GM19455 (cell line): ENCODE measurements at regions not wholly inside any gene's neighbourhood (a gene's known extent, or its start where the extent isn't known, plus 50 kb on each side); places are given as distances from the start of the nearest gene placed in this dataset.

ENCODE experiments used
- ATAC-seq: cut with Tn5 transposase; IDR thresholded peaks from one replicate; pipeline ENCODE4 v1.9.1; 2021; ENCODE audit not compliant: unreplicated experiment

DNA sequence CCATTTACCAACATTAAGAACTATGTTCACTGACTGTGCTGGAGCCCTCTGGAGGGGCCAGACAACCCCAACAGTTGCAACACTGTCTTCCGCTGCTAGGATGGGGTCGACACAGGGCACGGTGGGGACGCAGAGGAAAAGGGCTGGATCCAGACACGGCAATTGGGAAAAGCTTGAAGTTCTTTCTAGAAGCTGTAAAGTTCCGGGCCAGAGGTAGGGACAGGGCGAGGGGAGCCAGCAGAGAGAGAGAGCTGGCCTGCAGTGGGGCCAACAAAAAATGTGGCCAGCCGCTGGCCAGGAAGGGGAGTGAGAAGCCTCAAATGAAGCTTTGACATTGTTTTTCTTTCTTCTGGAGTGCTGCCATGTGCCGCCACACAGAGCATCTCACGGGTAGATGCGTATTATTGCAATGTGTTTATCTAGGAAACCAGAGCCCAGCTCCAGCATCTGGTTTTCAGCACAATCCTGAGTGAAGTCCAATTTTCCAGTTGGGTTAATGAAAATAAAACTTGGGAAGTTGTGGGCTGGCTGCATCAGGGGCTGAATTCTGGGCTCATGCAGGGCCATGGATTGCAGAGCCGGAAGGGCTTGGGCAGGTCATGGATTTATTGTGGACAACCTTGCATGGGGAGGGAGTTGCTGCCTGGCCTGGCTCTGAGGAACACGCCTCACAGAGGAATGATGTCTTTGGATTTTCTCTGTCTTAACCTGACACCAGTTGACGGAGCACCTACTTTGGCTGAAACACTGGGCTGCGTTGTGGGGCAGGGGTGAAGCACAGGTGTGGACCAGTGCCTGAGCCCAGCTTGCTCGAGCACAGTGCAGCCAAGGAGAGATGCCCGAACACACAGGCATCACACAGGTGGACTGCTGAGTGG, 67.6 kb upstream of the AMPD3 start:
- ATAC-seq: no peak

DNA sequence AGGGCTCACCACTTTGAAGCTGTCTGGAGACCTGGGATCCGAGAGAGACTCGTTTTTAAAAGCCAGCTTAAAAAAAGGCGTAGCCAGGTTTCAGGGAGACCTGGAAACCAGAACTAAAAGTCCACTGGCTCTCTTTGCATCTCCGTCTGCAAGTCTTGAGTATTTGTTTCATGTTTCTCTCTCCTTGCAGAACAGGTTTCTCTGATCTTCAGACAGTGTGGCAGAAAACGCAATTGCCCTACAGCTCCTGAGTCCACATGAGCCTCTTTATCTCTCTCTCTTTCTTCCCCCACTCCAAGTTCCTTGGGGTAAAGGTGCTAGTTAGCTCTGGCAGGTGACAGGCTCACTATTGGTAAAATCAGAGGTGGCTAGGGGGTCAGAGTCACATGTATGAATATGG, 67.0 kb upstream of the AMPD3 start:
- no peak for ATAC-seq

DNA sequence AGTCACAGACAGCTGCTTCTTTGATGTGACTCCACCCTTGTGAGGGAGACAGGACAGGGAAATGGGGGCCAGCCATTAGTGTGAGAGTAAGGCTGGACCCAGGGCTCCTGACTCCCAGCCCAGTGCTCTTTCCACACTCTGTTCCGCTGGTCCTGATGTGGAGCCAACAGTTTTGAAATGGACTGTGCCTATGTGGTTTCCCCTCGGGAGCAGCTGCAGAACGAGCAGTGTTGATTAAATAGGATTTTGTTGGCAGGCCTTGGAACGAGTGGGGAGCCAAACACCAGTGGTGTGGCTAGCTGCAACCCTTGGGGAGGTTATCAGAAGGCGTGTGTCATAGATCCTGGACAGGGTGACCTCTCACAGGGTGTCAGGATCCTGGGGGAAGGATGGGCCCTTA, 66.5 kb upstream of the AMPD3 start:
- ATAC-seq: no peak

DNA sequence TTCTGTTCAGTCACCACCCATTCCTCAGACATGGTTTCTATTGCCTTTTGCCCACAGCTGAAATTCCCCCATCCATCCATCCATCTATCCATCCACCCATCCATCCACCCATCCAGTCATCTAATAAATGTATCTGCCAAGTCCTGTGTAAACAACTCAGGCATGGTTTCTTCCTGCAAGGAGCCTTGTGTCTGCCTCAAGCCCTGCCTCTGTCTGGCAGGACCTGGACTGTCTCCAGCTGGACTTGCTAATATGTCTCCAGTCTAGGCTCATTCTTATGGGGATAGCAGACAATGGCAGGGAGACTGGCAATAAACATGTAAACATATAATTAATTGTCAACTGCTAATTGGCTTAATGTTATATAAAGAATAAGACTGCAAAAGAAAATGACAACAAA, 64.7 kb upstream of the AMPD3 start:
- no peak for ATAC-seq

DNA sequence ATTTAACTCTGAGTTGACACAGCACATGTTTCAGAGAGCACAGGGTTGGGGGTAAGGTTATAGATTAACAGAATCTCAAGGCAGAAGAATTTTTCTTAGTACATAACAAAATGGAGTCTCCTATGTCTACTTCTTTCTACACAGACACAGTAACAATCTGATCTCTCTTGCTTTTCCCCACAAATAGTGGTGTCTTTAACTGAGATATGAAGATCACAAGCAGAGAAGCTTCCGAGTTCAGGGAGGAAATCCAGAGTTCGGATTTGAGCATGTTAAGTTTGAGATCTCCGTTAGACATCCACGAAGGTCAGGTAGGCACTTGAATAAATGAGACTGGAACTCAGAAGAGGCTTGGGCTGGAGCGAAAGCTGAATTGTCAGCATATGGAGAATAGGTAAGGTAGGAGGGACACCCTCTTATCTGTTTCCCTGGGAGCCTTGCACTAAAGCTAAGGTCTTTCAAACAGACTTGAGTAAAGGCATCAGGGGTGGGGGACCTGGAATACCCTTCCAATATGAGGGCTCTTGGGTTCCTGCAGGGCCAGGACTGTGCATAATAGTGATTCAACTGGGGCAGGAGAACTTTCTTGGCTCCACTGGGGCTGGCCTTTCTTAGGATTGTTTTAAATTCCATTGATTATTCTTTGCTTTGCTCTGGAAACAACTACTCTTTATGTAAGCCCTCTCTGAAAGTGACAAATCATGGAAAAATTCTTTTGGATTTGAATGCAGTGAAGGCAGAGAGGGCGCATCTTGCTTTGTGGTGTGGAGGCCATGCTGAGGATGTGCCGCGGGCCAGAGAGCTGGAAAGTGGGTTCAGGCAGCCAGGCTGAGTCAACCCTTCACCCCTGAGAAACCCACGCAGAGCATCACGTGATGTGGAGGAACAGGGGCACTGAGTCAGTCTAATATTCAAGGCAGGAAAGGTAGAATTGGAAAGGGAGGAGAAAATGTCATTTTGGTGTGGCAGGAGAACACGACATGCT, 62.7 kb upstream of the AMPD3 start:
- ATAC-seq: no peak

DNA sequence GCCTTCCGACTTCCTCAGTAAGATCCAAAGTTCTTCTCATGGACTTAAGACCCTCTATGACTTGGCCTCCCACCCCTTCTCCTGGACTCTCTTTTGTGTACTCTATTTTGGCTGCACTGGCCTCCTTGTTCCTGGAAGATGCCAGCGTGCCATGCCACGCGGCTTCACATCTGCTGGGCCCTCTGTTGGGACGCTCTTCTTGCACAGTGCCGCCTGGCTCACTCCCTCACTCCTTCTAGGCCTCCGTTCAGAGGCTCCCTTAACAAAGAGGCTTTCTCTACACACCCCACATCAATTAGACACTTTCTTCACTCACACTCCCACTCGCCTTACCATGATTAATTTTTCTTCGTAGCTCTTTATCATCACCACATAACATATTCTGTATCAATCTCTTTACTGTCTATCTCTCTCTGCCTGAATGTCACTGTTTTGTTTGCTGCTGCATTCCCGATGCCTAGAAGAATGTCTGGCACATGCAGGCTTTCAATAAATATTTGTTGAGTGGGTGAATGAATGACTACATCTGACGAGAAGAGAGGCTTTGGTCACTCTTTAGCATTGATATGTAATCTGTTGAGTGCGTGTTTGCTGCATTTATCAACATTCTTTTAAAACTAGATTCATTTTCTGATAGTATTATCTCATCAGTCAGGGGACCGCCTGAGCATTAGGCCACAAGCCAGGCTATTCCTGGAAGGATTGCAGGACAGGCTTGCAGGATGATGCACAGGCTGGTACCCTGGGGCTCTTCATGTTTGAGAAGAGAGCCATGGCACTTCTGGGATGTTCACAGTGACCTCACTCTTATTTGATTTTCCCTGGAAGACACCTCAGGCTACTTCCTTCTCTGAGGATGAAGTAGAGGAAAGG, 60.6 kb upstream of the AMPD3 start:
- no peak for ATAC-seq

DNA sequence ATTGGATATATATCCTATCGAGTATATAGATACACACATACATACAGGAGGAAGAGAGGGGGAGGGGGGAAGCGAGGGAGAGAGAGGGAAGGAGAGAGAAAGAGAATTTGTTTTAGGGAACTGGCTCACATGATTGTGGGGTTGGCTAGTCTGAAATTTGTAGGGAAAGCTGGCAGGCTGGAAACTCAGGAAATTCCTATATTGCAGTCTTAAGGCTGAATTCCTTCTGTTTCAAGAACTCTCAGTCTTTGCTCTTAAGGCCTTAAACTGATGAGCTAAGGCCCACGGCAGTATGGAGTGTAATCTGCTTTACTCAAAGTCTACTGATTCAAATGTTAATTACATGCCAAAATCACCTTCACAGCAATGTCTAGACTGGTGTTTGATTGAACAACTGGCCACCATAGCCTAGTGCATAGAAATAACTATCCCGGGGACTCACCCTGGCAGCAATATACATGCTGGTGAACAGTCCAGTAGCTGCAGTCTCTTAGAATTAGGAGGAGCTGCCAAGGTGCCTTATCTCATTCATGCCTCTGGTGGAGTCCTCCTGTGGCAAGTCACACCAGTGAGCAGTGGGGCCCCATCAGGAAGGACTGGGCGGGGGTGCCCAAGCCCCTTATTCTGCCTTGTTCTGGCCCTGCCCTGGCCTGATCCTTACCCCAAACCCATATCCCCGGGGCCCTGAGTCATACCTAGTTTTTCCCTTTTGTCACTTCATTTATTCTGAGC, 59.7 kb upstream of the AMPD3 start:
- no peak for ATAC-seq

DNA sequence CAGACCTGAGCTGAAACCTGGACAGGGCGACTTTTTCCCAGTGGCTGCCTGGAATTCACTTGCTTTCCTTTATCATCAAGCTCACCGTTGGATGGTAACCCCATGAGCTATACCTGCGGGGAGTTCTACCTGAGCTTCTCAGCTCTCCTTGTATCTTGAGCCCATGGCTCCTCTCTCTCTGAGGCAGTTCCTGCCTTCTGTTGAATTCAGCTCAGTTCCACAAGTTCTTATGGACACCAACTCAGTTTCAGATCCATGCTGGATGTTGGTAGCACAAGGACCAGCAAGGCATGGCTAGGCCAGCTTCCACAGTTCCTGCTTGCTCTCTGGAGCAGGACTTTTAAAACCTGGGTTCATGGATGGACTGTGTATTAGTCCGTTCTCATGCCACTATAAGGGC, 58.3 kb upstream of the AMPD3 start:
- ATAC-seq: no peak

DNA sequence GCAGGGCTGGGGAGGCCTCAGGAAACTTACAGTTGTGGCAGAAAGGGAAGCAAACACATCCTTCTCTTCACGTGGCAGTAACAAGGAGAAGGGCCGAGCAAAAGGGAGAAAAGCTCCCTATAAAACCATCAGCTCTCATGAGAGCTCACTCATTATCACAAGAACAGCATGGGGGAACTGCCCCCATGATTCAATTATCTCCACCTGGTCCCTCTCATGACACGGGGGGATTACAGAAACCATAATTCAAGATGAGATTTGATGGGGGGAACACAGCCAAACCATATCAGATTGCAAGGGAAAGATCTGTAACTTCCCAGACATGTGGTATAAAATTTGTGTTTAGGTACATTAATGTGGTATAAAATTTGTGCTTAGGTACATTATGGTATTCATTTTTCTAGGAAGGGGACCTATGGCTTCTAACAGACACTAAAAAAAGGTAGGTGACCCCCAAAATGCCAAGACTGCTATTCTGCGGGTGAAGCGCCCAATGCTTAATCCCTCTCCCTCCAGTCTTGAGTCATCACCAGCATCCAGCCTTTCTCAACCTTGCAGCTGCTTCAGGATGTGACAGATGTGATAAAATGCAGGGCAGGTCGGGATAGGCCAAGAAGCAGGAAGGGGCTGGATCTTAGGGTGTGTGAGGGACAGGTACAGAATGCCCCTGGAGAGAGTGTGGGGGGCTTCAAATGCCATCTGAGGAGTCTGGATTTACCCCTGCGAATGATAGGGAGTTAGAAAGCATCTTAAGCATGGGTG, 57.7 kb upstream of the AMPD3 start:
- no peak for ATAC-seq

DNA sequence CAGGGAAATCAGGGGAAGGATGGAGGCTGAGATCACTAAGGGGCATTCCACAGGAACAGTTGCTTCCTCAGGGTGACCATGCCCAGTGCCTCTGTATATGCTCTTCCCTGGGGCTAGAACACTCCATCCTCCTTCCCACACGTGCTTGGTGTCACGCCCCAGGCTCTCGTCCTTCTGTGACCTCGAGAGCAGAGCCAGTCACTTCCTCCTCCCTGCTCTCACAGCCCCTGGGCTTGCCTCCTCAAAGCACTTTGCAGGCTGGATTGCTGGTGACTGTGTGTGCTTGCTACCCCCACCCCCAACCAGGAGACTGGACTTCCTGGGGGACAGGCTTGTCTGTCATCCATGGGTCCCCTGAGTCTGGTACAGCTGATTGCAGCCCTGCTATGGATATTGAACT, 56.5 kb upstream of the AMPD3 start:
- no peak for ATAC-seq

DNA sequence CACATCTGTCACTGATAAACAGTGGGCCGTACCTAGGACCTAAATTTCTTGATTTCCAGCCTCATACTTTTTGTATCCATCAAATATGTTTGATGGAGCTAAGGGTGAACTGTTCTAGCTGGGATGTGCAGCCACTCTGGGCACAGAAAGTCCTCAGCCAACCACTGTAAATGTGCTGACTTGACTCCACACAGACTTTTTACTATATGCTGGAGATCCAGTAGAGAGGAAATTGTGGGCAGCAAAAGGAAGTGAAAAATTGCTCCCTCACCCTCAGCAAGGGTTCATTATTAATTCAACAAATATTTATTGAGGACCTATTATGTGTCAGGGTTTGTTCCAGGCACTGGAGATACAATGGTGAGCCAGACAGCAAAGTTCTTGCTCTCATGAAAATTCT, 54.2 kb upstream of the AMPD3 start:
- no peak for ATAC-seq

DNA sequence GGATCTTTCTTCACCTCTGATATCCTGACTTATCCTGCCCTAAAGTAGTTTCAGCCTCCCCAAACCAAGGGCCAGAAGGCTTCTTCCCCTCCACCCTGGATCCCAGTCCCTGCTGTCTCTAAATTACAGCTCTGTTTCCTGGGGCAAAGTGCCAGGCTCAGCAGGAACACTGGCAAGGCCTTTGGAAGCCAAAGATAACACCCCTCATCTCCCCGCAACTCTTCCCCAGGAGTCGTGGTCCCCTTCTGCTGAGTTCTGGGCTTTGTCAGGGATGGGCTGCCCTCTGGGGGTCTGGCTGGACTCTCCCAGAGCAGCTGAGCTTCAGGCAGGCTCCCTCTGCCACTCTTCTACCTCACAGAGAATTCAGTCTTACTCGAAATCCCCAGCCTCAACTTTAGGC, 53.8 kb upstream of the AMPD3 start:
- ATAC-seq: no peak

DNA sequence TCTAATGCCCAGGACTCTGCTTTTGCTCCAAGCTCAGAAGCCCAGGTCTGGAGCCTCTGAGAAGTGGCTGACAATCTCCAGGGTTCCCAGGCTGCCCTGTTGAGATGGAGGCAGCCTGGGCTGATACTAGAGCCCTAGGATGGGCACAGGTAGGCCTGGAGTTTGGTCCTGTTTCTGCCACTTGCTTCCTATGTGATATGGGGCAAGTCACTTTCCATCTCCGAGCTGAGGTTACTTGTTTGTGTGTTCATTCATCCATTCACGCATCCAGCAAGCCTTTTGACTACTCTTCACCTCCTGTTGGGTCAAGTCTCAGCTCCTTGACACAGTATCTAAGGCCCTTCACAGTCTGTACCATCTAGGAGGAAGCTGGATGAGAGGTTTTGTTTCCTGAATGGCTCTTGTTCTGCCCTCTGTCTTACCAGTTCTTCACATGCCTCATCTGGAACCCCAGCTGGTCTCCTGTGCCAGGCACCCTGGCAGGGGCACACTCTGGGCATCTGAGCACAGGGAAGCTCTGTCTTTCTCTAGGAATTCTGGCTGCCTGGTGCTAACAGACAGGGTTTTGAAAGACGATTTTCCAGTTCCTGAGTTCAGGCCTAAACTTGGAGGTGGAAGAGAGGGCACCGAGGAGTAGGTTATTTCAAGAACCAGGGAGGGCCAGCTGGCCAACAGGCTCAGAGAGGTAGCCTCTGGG, 53.2 kb upstream of the AMPD3 start:
- ATAC-seq: no peak
